ENCODE measurements at regions not wholly inside any gene's neighbourhood (a gene's known extent, or its start where the extent isn't known, plus 50 kb on each side); places are given as distances from the start of the nearest gene placed in this dataset.

- TF ChIP-seq CTCF (IDR thresholded peaks at IDR 0.05) (no peak), POLR2A (IDR thresholded peaks at IDR 0.05) (no peak), EP300 (IDR thresholded peaks at IDR 0.05) (no peak)
Measured at GRCh38 chrX:131626681-131627296, 82.9 kb downstream of the OR13H1 start.
